SJCRH30 (cell line): ENCODE measurements at regions not wholly inside any gene's neighbourhood (a gene's known extent, or its start where the extent isn't known, plus 50 kb on each side); places are given as distances from the start of the nearest gene placed in this dataset.
"Not testable (repeated sequence)": the region's sequence is repeated elsewhere in the genome, so short reads cannot be mapped to it uniquely, and the experiment has no call there.

Source experiments
- DNase-seq, 2 experiments: peaks; one replicate each; pipeline ENCODE4 v3.0.0-alpha.2; 2015 to 2020
- H3K27ac ChIP-seq: fragments of 250-450 bp; sonication (Bioruptor Pico); 2 replicates; pipeline ENCODE4 v1.5.1; 2020; ENCODE audit warnings: mild to moderate bottlenecking, moderate library complexity
- H3K27me3 ChIP-seq: fragments of 250-450 bp; sonication (Bioruptor Pico); 2 replicates; pipeline ENCODE4 v1.5.1; 2020; ENCODE audit warnings: mild to moderate bottlenecking, moderate library complexity
- H3K36me3 ChIP-seq: fragments of 250-450 bp; sonication (Bioruptor Pico); 2 replicates; pipeline ENCODE4 v1.5.1; 2020; ENCODE audit warnings: mild to moderate bottlenecking, moderate library complexity
- H3K4me1 ChIP-seq: fragments of 250-450 bp; sonication (Bioruptor Pico); 2 replicates; pipeline ENCODE4 v1.5.1; 2020; ENCODE audit warnings: mild to moderate bottlenecking, moderate library complexity
- H3K4me3 ChIP-seq: fragments of 250-450 bp; sonication (Bioruptor Pico); 2 replicates; pipeline ENCODE4 v1.5.1; 2020; ENCODE audit warnings: mild to moderate bottlenecking, moderate library complexity
- H3K9me3 ChIP-seq: fragments of 250-450 bp; sonication (Bioruptor Pico); replicated peaks from 2 replicates; pipeline ENCODE4 v1.5.1; 2020; ENCODE audit warnings: mild to moderate bottlenecking, moderate library complexity

GRCh38 chr22:47309476-47309875 lies 547.0 kb downstream of the TBC1D22A start:
- Histone ChIP-seq H3K27ac (peak overlapping the region; percentile 88), H3K4me1 (peaks cover 23% of the 10 kb centered on the region), H3K4me3 (no peak overlapping the region), H3K9me3 (no peaks in the 10 kb centered on the region), H3K36me3 (no peaks in the 10 kb centered on the region), H3K27me3 (no peaks in the 10 kb centered on the region)
- DNase-seq: peak; percentile 66 to 86

DNA sequence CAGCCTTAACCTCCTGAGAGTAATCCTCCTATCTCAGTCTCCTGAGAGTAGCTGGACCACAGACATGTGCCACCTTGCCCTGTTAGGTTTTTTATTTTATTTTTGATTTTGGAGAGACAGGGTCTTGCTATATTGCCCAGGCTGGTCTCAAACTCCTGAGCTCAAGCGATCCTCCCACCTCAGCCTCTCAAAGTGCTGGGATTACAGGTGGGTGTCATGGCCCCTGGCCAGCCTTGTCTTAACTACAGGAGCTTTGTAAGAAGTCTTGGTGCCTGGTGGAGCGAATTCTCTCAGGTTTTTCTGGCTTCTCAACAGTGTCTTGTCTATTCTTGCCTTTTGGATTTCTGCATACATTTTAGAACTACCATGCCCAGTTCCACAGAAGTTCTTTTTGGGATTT lies 546.4 kb downstream of the TBC1D22A start:
- Histone ChIP-seq H3K4me1 (peaks cover 23% of the 10 kb centered on the region), H3K27me3 (no peaks in the 10 kb centered on the region), H3K9me3 (no peaks in the 10 kb centered on the region), H3K27ac (peak overlapping the region; percentile 88), H3K4me3 (no peak overlapping the region), H3K36me3 (no peaks in the 10 kb centered on the region)
- peak in 1 of 2 experiments; percentile 34 for DNase-seq

DNA sequence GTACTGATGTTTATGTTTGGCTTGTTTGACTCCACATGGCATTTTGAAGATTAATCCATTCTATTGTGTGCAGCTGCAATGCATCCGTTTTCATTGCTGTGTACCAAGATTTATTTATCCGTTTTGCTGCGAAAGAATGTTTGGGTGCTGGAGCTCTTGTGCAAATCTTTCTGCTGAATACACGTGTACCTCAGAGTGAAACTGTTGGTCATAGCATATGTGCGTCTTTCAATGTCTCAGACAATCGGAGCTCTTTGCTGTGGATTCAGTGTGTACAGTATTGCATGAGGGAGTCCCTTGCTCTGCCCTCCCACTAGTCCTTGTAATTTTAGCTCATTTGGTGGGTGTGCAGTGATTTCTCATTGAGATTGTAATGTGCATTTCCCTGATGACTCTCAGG lies 545.4 kb downstream of the TBC1D22A start:
- no peak overlapping the region for H3K27ac ChIP-seq
- no peak for DNase-seq
- H3K27me3 ChIP-seq: no peaks in the 10 kb centered on the region
- no peaks in the 10 kb centered on the region for H3K9me3 ChIP-seq
- H3K4me1 ChIP-seq: peaks cover 23% of the 10 kb centered on the region
- H3K4me3 ChIP-seq: no peak overlapping the region
- no peaks in the 10 kb centered on the region for H3K36me3 ChIP-seq

GRCh38 chr22:47307326-47307725 lies 544.9 kb downstream of the TBC1D22A start:
- Histone ChIP-seq H3K27me3 (no peaks in the 10 kb centered on the region), H3K27ac (no peak overlapping the region), H3K9me3 (no peaks in the 10 kb centered on the region), H3K4me3 (no peak overlapping the region), H3K36me3 (no peaks in the 10 kb centered on the region), H3K4me1 (peaks cover 23% of the 10 kb centered on the region)
- DNase-seq: no peak

- no peak overlapping the region for H3K4me3 ChIP-seq
- no peaks in the 10 kb centered on the region for H3K36me3 ChIP-seq
- H3K27me3 ChIP-seq: no peaks in the 10 kb centered on the region
- DNase-seq: no peak
- peaks cover 16% of the 10 kb centered on the region for H3K4me1 ChIP-seq
- no peaks in the 10 kb centered on the region for H3K9me3 ChIP-seq
- H3K27ac ChIP-seq: no peak overlapping the region
Observed at GRCh38 chr22:47304854-47305253, 542.4 kb downstream of the TBC1D22A start.

DNA sequence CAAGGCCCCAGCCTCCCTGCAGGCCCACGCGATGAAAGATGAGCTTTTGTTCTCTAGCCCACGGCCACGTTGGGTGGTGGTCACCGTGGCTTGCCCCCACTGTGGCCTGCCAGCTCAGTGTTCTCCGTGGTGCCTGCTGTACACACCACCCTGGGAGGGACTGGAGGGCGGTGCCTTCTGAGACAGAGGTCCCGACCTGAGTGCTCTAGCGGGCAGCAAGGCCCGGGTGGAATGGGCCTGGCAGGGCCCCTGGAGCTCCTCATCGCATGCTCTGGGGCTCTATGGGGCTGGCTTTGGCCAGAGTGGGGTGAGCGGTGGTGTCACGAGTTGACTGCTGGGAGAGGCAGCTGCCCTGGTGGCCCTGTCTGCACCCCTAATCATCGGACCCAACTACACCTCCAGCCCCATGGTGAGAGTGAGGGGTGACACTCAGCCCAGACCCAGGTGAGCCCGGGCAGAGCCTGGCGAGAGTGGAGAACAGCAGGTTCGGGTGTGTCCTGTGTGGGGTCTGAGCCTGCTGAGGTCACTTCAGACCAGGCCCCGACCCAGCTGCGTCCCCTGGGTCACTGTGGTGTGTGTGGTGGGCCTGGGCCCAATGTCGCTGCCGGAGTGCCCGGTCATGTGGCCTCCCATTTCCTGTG lies 541.9 kb downstream of the TBC1D22A start:
- no peak overlapping the region for H3K4me3 ChIP-seq
- H3K27ac ChIP-seq: no peak overlapping the region
- no peaks in the 10 kb centered on the region for H3K36me3 ChIP-seq
- no peak for DNase-seq
- H3K9me3 ChIP-seq: no peaks in the 10 kb centered on the region
- no peaks in the 10 kb centered on the region for H3K27me3 ChIP-seq
- H3K4me1 ChIP-seq: peaks cover 12% of the 10 kb centered on the region

- no peak for DNase-seq
Observed at GRCh38 chr22:47303161-47303890, 540.9 kb downstream of the TBC1D22A start.

GRCh38 chr22:47302587-47302986 lies 540.1 kb downstream of the TBC1D22A start:
- not testable (repeated sequence) for H3K27me3 ChIP-seq, H3K4me1 ChIP-seq, H3K9me3 ChIP-seq, H3K36me3 ChIP-seq, H3K4me3 ChIP-seq, H3K27ac ChIP-seq, DNase-seq

More at GRCh38 chr22:47303161-47303890, 540.9 kb downstream of the TBC1D22A start:
- Histone ChIP-seq H3K27ac (no peak overlapping the region), H3K9me3 (no peaks in the 10 kb centered on the region), H3K36me3 (no peaks in the 10 kb centered on the region), H3K4me1 (peaks cover 2% of the 10 kb centered on the region; the same call in 1 of the 2 replicates), H3K27me3 (no peaks in the 10 kb centered on the region), H3K4me3 (no peak overlapping the region)

DNA sequence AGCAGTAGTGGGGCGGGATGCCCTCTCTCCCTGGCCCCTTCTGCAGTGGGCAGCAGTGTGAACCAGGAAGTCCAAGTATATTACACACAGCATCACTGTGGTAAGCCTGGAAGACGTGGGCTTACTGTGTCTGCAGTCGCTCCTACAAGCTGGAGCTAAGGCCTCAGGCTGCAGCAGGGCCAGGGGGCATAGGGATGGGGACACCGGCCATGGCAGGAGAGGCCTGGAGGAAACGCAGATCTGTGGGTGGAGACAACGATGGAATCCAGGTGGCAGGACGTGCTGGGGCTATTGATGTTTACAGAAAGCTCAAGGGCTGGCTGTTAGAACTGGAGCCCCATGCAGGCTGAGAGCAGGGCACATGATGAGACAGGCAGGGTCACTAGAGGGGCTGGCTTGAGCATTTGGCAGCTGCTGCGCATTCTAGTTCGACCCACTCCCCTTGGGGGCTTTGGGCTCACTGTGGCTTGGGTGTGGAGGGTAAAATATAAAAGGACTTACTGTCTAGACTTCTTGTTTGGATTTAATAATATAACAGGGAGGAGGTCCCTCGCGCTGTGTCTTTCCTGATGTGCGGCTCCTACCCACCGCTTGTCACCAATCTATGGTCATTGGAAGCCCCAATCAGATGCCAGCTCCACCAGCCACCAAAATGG lies 539.5 kb downstream of the TBC1D22A start:
- H3K27ac ChIP-seq: no peak overlapping the region
- H3K27me3 ChIP-seq: no peaks in the 10 kb centered on the region
- H3K4me3 ChIP-seq: no peak overlapping the region
- no peaks in the 10 kb centered on the region for H3K9me3 ChIP-seq
- H3K4me1 ChIP-seq: no peaks in the 10 kb centered on the region
- DNase-seq: no peak
- H3K36me3 ChIP-seq: no peaks in the 10 kb centered on the region

DNA sequence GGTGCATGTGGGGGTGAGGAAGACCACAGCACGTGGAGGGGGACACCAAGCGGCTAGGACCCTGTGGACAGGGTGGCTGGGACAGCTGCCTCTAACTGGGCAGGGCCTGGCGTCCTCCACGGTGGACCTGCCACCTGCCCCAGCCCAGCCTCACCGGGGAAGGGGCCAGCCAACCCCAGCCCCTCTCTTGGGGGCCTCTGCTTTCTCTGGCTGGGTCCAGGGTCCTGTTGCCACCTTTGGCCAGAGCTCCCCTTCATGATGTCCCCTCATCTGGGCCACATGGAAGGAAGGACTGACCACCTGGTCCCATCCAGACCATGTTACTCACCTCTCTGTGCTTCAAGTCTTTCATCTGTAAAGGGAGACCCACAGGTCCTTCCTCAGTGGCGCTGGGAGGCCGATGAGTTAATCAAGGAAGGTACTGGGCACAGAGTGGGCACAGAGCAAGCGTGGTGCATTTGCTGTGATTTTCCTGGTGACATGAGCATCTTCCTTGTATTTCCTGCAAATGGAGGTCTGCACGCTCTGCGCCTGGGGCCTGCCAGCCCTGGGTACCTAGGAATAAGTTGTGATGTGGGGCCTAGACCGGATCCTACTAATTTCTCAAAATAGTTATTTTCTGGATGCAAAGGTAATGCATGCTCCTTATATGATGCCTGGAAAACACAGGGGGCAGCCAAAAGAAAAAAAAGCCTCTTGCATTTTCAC lies 538.4 kb downstream of the TBC1D22A start:
- no peaks in the 10 kb centered on the region; the same call in 1 of the 2 replicates for H3K27me3 ChIP-seq
- H3K36me3 ChIP-seq: no peaks in the 10 kb centered on the region
- DNase-seq: no peak
- H3K4me1 ChIP-seq: no peaks in the 10 kb centered on the region
- no peak overlapping the region for H3K4me3 ChIP-seq
- no peak overlapping the region for H3K27ac ChIP-seq
- H3K9me3 ChIP-seq: no peaks in the 10 kb centered on the region

DNA sequence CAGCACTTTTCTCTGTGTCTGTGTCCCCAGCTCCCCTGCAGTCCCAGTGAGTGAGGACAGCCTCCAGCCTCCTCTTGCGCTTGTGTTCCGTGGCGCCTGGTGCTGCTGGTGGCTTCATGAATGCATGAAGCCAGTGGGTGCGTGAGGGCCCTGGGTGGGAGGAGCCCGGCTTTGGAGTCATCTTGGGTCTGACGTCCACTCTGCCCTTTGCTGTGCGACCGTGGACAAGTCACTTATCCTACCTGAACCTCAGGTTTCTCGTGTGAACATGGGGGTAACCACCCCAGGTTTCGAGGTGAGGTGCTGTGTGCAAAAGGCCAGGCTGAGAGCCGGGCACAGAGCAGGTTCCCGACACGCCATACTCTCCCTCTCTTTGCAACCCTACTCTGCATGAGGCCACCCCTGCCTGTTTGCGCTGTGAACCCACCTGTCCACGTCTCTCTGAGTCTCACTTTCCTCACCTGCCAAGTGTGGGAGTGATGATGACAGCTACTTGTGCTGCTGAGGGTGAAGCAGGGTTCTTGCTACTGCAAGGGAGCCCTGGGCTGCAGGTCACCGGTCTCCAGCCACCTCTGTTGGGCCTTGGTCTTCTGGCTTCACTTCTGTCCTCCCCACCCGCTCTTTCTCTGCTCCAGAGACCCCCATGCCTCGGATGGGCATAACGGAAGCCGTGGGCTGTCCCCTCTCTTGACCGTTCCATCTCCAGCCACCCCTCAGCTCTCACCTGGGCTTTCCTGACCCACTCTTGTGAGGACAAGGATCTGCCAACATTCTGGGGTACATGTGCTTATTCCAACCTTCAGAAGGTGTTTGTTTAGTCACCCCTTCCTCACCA lies 537.6 kb downstream of the TBC1D22A start:
- no peak for DNase-seq

GRCh38 chr22:47299211-47299862 lies 536.9 kb downstream of the TBC1D22A start:
- no peaks in the 10 kb centered on the region for H3K4me1 ChIP-seq
- no peaks in the 10 kb centered on the region; the same call in 1 of the 2 replicates for H3K27me3 ChIP-seq
- no peak for DNase-seq
- H3K9me3 ChIP-seq: no peaks in the 10 kb centered on the region
- no peak overlapping the region for H3K4me3 ChIP-seq
- H3K27ac ChIP-seq: no peak overlapping the region
- H3K36me3 ChIP-seq: no peaks in the 10 kb centered on the region

More for the DNA sequence above, 537.6 kb downstream of the TBC1D22A start:
- no peaks in the 10 kb centered on the region for H3K36me3 ChIP-seq
- H3K9me3 ChIP-seq: no peaks in the 10 kb centered on the region
- no peaks in the 10 kb centered on the region for H3K4me1 ChIP-seq
- no peaks in the 10 kb centered on the region; the same call in 1 of the 2 replicates for H3K27me3 ChIP-seq
- no peak overlapping the region for H3K27ac ChIP-seq
- no peak overlapping the region for H3K4me3 ChIP-seq

- no peaks in the 10 kb centered on the region for H3K9me3 ChIP-seq
- no peaks in the 10 kb centered on the region for H3K36me3 ChIP-seq
- H3K4me3 ChIP-seq: no peak overlapping the region
- no peaks in the 10 kb centered on the region; the same call in 1 of the 2 replicates for H3K27me3 ChIP-seq
- H3K4me1 ChIP-seq: no peaks in the 10 kb centered on the region
- DNase-seq: no peak
- H3K27ac ChIP-seq: no peak overlapping the region
Observed at GRCh38 chr22:47298017-47298785, 535.8 kb downstream of the TBC1D22A start.
